Stomach (tissue), 8 donors: ENCODE measurements at regions not wholly inside any gene's neighbourhood (a gene's known extent, or its start where the extent isn't known, plus 50 kb on each side); places are given as distances from the start of the nearest gene placed in this dataset.

Source experiments
- DNase-seq, 2 donors: peaks; one replicate each; pipeline versions ENCODE4 v3.0.0 to v3.0.0-alpha.2; 2013 to 2019
- H3K27ac ChIP-seq, 5 donors: fragments of 200-600 bp in 4 of 5; sonication (generic) in 4 of 5; one replicate each; pipeline ENCODE4 v1.5.1; 2013 to 2019; ENCODE audit warnings: mild to moderate bottlenecking in 1 of 5, moderate library complexity in 1 of 5
- H3K27me3 ChIP-seq, 3 donors: fragments of 200-600 bp; sonication (generic); one replicate each; pipeline ENCODE4 v1.5.1; 2017 to 2019; ENCODE audit warnings: mixed run types in 1 of 3
- H3K36me3 ChIP-seq, 4 donors: fragments of 200-600 bp; sonication (generic); 1 replicate in 3 of 4; 2 replicates in 1 of 4; pipeline ENCODE4 v1.5.1; 2016 to 2019
- H3K4me1 ChIP-seq, 4 donors: fragments of 200-600 bp; sonication (generic); one replicate each; pipeline ENCODE4 v1.5.1; 2016 to 2019
- H3K4me3 ChIP-seq, 4 donors: fragments of 200-600 bp; sonication (generic) in 3 of 4; one replicate each; pipeline ENCODE4 v1.5.1; 2016 to 2019; ENCODE audit warnings: mild to moderate bottlenecking in 1 of 4
- H3K9me3 ChIP-seq, 4 donors: fragments of 200-600 bp; sonication (generic); one replicate each; pipeline ENCODE4 v1.5.1; 2016 to 2019
- CTCF ChIP-seq, 7 experiments: fragments of 450-650 bp in 4 of 7; fragments of 200-600 bp in 3 of 7; sonication (generic) in 3 of 7; IDR thresholded peaks; one replicate each; pipeline ENCODE4 v1.5.1; 2016 to 2019; ENCODE audit warnings: antibody characterized with exemption in 7 of 7, control low read depth in 2 of 7, mild to moderate bottlenecking in 1 of 7
- EP300 ChIP-seq: sonication (generic); formaldehyde crosslinking; IDR thresholded peaks from one replicate; pipeline ENCODE4 v1.6.1; 2017; ENCODE audit warnings: antibody characterized with exemption
- POLR2A ChIP-seq, 4 donors: fragments of 450-650 bp; IDR thresholded peaks; one replicate each; pipeline ENCODE4 v1.6.1; 2016; ENCODE audit warnings: antibody characterized with exemption in 4 of 4, control low read depth in 2 of 4, mild to moderate bottlenecking in 1 of 4, moderate library complexity in 1 of 4
- POLR2AphosphoS5 ChIP-seq, 3 donors: sonication (generic); formaldehyde crosslinking; IDR thresholded peaks; one replicate each; pipeline ENCODE4 v1.6.1; 2016; ENCODE audit warnings: antibody characterized with exemption in 3 of 3
- WGBS, 5 donors: extraction: QIAGEN DNeasy Blood & Tissue Kit in 3 of 5; methylation state at CpG; one replicate each; pipeline versions ENCODE4 v1.1.5 to v1.1.7; 2013 to 2018; 5-methylcytosine and 5-hydroxymethylcytosine counted together
- intact Hi-C: fragments of 100-400 bp; cut with DNase I; formaldehyde crosslinking; loops from one replicate; pipeline ENCODE4 v1.15.1; 2023; ENCODE audit warnings: low total_unique reads
- donor health status: healthy with polysubstance abuse.
- donor health status: Bipolar disorder and iron deficiency.
- donor health status: healthy.

- no peak for DNase-seq
- intact Hi-C loops: no loop called here
- no peak for TF ChIP-seq EP300
- no peak for TF ChIP-seq POLR2AphosphoS5 (IDR thresholded peaks at IDR 0.05)
- TF ChIP-seq CTCF (IDR thresholded peaks at IDR 0.05): no peak
- no peak for TF ChIP-seq POLR2A (IDR thresholded peaks at IDR 0.05)
- Histone ChIP-seq H3K9me3 (no peaks in the 10 kb centered on the region), H3K27ac (peak overlapping the region in 1 of 5 donors; percentile 71), H3K4me1 (peaks cover 0 to 24% (median 4%) of the 10 kb centered on the region in 4 donors), H3K4me3 (no peak overlapping the region), H3K36me3 (no peaks in the 10 kb centered on the region), H3K27me3 (no peaks in the 10 kb centered on the region)
- WGBS, 5 donors: 22 to 48% (median 37%) methylated on average over 2 of the region's 2 CpGs
Observed at GRCh38 chr13:106143392-106143791, 392.1 kb downstream of the EFNB2 start.

GRCh38 chr13:106140476-106140875 lies 395.0 kb downstream of the EFNB2 start:
- no peak for DNase-seq
- no peaks in the 10 kb centered on the region for H3K9me3 ChIP-seq
- WGBS, 5 donors: 84 to 96% (median 89%) methylated on average over 1 of the region's 1 CpG
- no peaks in the 10 kb centered on the region for H3K27me3 ChIP-seq
- no peaks in the 10 kb centered on the region for H3K36me3 ChIP-seq
- intact Hi-C loops: no loop called here
- H3K4me1 ChIP-seq: peaks cover 0 to 24% (median 4%) of the 10 kb centered on the region in 4 donors
- H3K4me3 ChIP-seq: no peak overlapping the region
- no peak for TF ChIP-seq POLR2A (IDR thresholded peaks at IDR 0.05)
- no peak for TF ChIP-seq CTCF (IDR thresholded peaks at IDR 0.05)
- no peak for TF ChIP-seq EP300
- TF ChIP-seq POLR2AphosphoS5 (IDR thresholded peaks at IDR 0.05): no peak
- no peak overlapping the region for H3K27ac ChIP-seq

GRCh38 chr13:106139942-106140341 lies 395.5 kb downstream of the EFNB2 start:
- no peak overlapping the region for H3K27ac ChIP-seq
- H3K36me3 ChIP-seq: no peaks in the 10 kb centered on the region
- H3K4me1 ChIP-seq: peaks cover 0 to 24% (median 4%) of the 10 kb centered on the region in 4 donors
- WGBS, 5 donors: 84 to 91% (median 87%) methylated on average over 3 of the region's 3 CpGs
- no peaks in the 10 kb centered on the region for H3K27me3 ChIP-seq
- H3K9me3 ChIP-seq: no peaks in the 10 kb centered on the region
- TF ChIP-seq CTCF (IDR thresholded peaks at IDR 0.05): no peak
- no peak for TF ChIP-seq EP300
- TF ChIP-seq POLR2A (IDR thresholded peaks at IDR 0.05): no peak
- TF ChIP-seq POLR2AphosphoS5 (IDR thresholded peaks at IDR 0.05): no peak
- DNase-seq: no peak
- H3K4me3 ChIP-seq: no peak overlapping the region
- intact Hi-C loops: no loop called here

GRCh38 chr13:106139377-106139776 lies 396.1 kb downstream of the EFNB2 start:
- Histone ChIP-seq H3K4me1 (peaks cover 0 to 20% (median 4%) of the 10 kb centered on the region in 4 donors), H3K36me3 (no peaks in the 10 kb centered on the region), H3K9me3 (no peaks in the 10 kb centered on the region), H3K4me3 (no peak overlapping the region), H3K27ac (no peak overlapping the region), H3K27me3 (no peaks in the 10 kb centered on the region)
- TF ChIP-seq CTCF (IDR thresholded peaks at IDR 0.05) (no peak), EP300 (no peak), POLR2AphosphoS5 (IDR thresholded peaks at IDR 0.05) (no peak), POLR2A (IDR thresholded peaks at IDR 0.05) (no peak)
- 33 to 40% (median 39%) methylated on average over 4 of the region's 4 CpGs for WGBS, 5 donors
- intact Hi-C loops: no loop called here
- no peak for DNase-seq
